Activated CD4-positive, alpha-beta T cell treated with anti-CD3 and anti-CD28 coated beads, Interleukin-2, amount 10 ng/mL, durations not matched to agents 24 days and 14 days (primary cell): ENCODE measurements at regions not wholly inside any gene's neighbourhood (a gene's known extent, or its start where the extent isn't known, plus 50 kb on each side); places are given as distances from the start of the nearest gene placed in this dataset.
"Not testable (repeated sequence)": the region's sequence is repeated elsewhere in the genome, so short reads cannot be mapped to it uniquely, and the experiment has no call there.

Source experiments
- DNase-seq: peaks from one replicate; pipeline ENCODE4 v3.0.0; 2022
- H3K27ac Mint-ChIP-seq: one replicate; pipeline ENCODE4 v1.8.0; 2022; ENCODE audit warnings: mild to moderate bottlenecking, mixed read lengths
- H3K27me3 Mint-ChIP-seq: one replicate; pipeline ENCODE4 v1.8.0; 2022; ENCODE audit warnings: mixed read lengths
- H3K36me3 Mint-ChIP-seq: one replicate; pipeline ENCODE4 v1.8.0; 2022; ENCODE audit warnings: low read depth, mild to moderate bottlenecking, mixed read lengths
- H3K4me1 Mint-ChIP-seq: one replicate; pipeline ENCODE4 v1.8.0; 2021; ENCODE audit warnings: mixed read lengths
- H3K4me3 Mint-ChIP-seq: one replicate; pipeline ENCODE4 v1.8.0; 2022; ENCODE audit warnings: mild to moderate bottlenecking, moderate library complexity, mixed read lengths
- H3K9me3 Mint-ChIP-seq: one replicate; pipeline ENCODE4 v1.8.0; 2021; ENCODE audit warnings: mixed read lengths
- intact Hi-C: fragments of 100-400 bp; cut with micrococcal nuclease; formaldehyde crosslinking; loops from one replicate; pipeline ENCODE4 v1.15.1; 2023

GRCh38 chr10:7108141-7108540 lies 302.7 kb downstream of the SFMBT2 start:
- intact Hi-C loops: no loop called here
- Mint-ChIP-seq H3K4me1 (peaks cover 10% of the 10 kb centered on the region), H3K27me3 (no peaks in the 10 kb centered on the region), H3K9me3 (peaks cover 16% of the 10 kb centered on the region), H3K27ac (peak overlapping the region; percentile 43), H3K4me3 (no peak overlapping the region), H3K36me3 (no peaks in the 10 kb centered on the region)
- no peak for DNase-seq

GRCh38 chr10:7107285-7107684 lies 303.5 kb downstream of the SFMBT2 start:
- H3K36me3 Mint-ChIP-seq: no peaks in the 10 kb centered on the region
- H3K9me3 Mint-ChIP-seq: peaks cover 16% of the 10 kb centered on the region
- no peaks in the 10 kb centered on the region for H3K27me3 Mint-ChIP-seq
- peak overlapping the region; percentile 50 for H3K27ac Mint-ChIP-seq
- no peak overlapping the region for H3K4me3 Mint-ChIP-seq
- intact Hi-C loops: no loop called here
- DNase-seq: no peak
- peaks cover 10% of the 10 kb centered on the region for H3K4me1 Mint-ChIP-seq

- H3K27me3 Mint-ChIP-seq, H3K27ac Mint-ChIP-seq, H3K36me3 Mint-ChIP-seq, H3K4me3 Mint-ChIP-seq, DNase-seq, H3K4me1 Mint-ChIP-seq, intact Hi-C loops: not testable (repeated sequence)
- H3K9me3 Mint-ChIP-seq: peaks cover 16% of the 10 kb centered on the region
Measured at GRCh38 chr10:7104379-7104778, 306.5 kb downstream of the SFMBT2 start.

- H3K27me3 Mint-ChIP-seq: no peaks in the 10 kb centered on the region
Measured at GRCh38 chr10:7102557-7103349, 308.1 kb downstream of the SFMBT2 start.

GRCh38 chr10:7102084-7102483 lies 308.8 kb downstream of the SFMBT2 start:
- no peak overlapping the region for H3K4me3 Mint-ChIP-seq
- peaks cover 8% of the 10 kb centered on the region for H3K9me3 Mint-ChIP-seq
- intact Hi-C loops: no loop called here
- no peak overlapping the region for H3K27ac Mint-ChIP-seq
- no peaks in the 10 kb centered on the region for H3K36me3 Mint-ChIP-seq
- DNase-seq: no peak
- H3K4me1 Mint-ChIP-seq: peaks cover 4% of the 10 kb centered on the region
- H3K27me3 Mint-ChIP-seq: no peaks in the 10 kb centered on the region

More at GRCh38 chr10:7102557-7103349, 308.1 kb downstream of the SFMBT2 start:
- intact Hi-C loops: no loop called here
- Mint-ChIP-seq H3K4me3 (no peak overlapping the region), H3K4me1 (peaks cover 10% of the 10 kb centered on the region), H3K27ac (peak overlapping the region; percentile 13), H3K36me3 (no peaks in the 10 kb centered on the region), H3K9me3 (peaks cover 8% of the 10 kb centered on the region)
- DNase-seq: no peak

- Mint-ChIP-seq H3K4me1 (no peaks in the 10 kb centered on the region), H3K27ac (no peak overlapping the region), H3K27me3 (no peaks in the 10 kb centered on the region), H3K4me3 (no peak overlapping the region), H3K9me3 (peaks cover 8% of the 10 kb centered on the region), H3K36me3 (no peaks in the 10 kb centered on the region)
- intact Hi-C loops: no loop called here
- DNase-seq: no peak
Measured at GRCh38 chr10:7101451-7101850, 309.4 kb downstream of the SFMBT2 start.

GRCh38 chr10:7100032-7100702 lies 310.7 kb downstream of the SFMBT2 start:
- H3K36me3 Mint-ChIP-seq: no peaks in the 10 kb centered on the region
- H3K4me3 Mint-ChIP-seq: no peak overlapping the region
- intact Hi-C loops: no loop called here
- no peak for DNase-seq
- no peak overlapping the region for H3K27ac Mint-ChIP-seq
- peaks cover 6% of the 10 kb centered on the region for H3K9me3 Mint-ChIP-seq
- peaks cover 2% of the 10 kb centered on the region for H3K27me3 Mint-ChIP-seq
- H3K4me1 Mint-ChIP-seq: no peaks in the 10 kb centered on the region

- H3K27ac Mint-ChIP-seq: no peak overlapping the region
- no peaks in the 10 kb centered on the region for H3K36me3 Mint-ChIP-seq
- peaks cover 2% of the 10 kb centered on the region for H3K27me3 Mint-ChIP-seq
- no peaks in the 10 kb centered on the region for H3K4me1 Mint-ChIP-seq
- intact Hi-C loops: no loop called here
- no peak overlapping the region for H3K4me3 Mint-ChIP-seq
- DNase-seq: no peak
- no peaks in the 10 kb centered on the region for H3K9me3 Mint-ChIP-seq
Measured at GRCh38 chr10:7098160-7098762, 312.6 kb downstream of the SFMBT2 start.

GRCh38 chr10:7094781-7095180 lies 316.1 kb downstream of the SFMBT2 start:
- Mint-ChIP-seq H3K4me3 (no peak overlapping the region), H3K27me3 (peaks cover 4% of the 10 kb centered on the region), H3K36me3 (no peaks in the 10 kb centered on the region), H3K9me3 (no peaks in the 10 kb centered on the region), H3K27ac (no peak overlapping the region), H3K4me1 (no peaks in the 10 kb centered on the region)
- no peak for DNase-seq
- intact Hi-C loops: no loop called here

GRCh38 chr10:7093368-7093767 lies 317.5 kb downstream of the SFMBT2 start:
- Mint-ChIP-seq H3K36me3 (no peaks in the 10 kb centered on the region), H3K27me3 (peaks cover 4% of the 10 kb centered on the region), H3K4me3 (no peak overlapping the region), H3K9me3 (no peaks in the 10 kb centered on the region), H3K27ac (no peak overlapping the region), H3K4me1 (no peaks in the 10 kb centered on the region)
- intact Hi-C loops: no loop called here
- no peak for DNase-seq

GRCh38 chr10:7092603-7093002 lies 318.2 kb downstream of the SFMBT2 start:
- intact Hi-C loops: no loop called here
- no peak for DNase-seq
- Mint-ChIP-seq H3K9me3 (no peaks in the 10 kb centered on the region), H3K27ac (no peak overlapping the region), H3K4me3 (no peak overlapping the region), H3K36me3 (no peaks in the 10 kb centered on the region), H3K4me1 (no peaks in the 10 kb centered on the region), H3K27me3 (peaks cover 4% of the 10 kb centered on the region)

- no peak overlapping the region for H3K27ac Mint-ChIP-seq
- no peak for DNase-seq
- intact Hi-C loops: no loop called here
- no peaks in the 10 kb centered on the region for H3K4me1 Mint-ChIP-seq
- H3K36me3 Mint-ChIP-seq: no peaks in the 10 kb centered on the region
- no peaks in the 10 kb centered on the region for H3K9me3 Mint-ChIP-seq
- peaks cover 4% of the 10 kb centered on the region for H3K27me3 Mint-ChIP-seq
- H3K4me3 Mint-ChIP-seq: no peak overlapping the region
Measured at GRCh38 chr10:7090529-7090928, 320.3 kb downstream of the SFMBT2 start.

GRCh38 chr10:7085913-7086589 lies 324.8 kb downstream of the SFMBT2 start:
- DNase-seq: no peak
- Mint-ChIP-seq H3K9me3 (no peaks in the 10 kb centered on the region), H3K36me3 (no peaks in the 10 kb centered on the region), H3K27ac (no peak overlapping the region), H3K4me3 (no peak overlapping the region), H3K27me3 (peaks cover 31% of the 10 kb centered on the region), H3K4me1 (no peaks in the 10 kb centered on the region)
- intact Hi-C loops: no loop called here
